Fibroblast of lung (primary cell): ENCODE measurements at regions not wholly inside any gene's neighbourhood (a gene's known extent, or its start where the extent isn't known, plus 50 kb on each side); places are given as distances from the start of the nearest gene placed in this dataset.
"Not testable (repeated sequence)": the region's sequence is repeated elsewhere in the genome, so short reads cannot be mapped to it uniquely, and the experiment has no call there.

Source experiments
- DNase-seq, 2 donors: peaks; one replicate each; pipeline versions ENCODE4 v3.0.0 to v3.0.0-alpha.2; 2010; ENCODE audit warnings: low read depth in 2 of 2
- H2AFZ ChIP-seq: 2 replicates; pipeline ENCODE4 v1.5.1; 2012; ENCODE audit warnings: low read length, control low read depth, inconsistent platforms
- H3K27ac ChIP-seq: 2 replicates; pipeline ENCODE4 v1.5.1; 2011; ENCODE audit warnings: low read length, control low read depth; ENCODE audit not compliant: insufficient read depth
- H3K27me3 ChIP-seq: 2 replicates; pipeline ENCODE4 v1.5.1; 2011; ENCODE audit warnings: mild to moderate bottlenecking, low read length; ENCODE audit not compliant: control insufficient read depth, insufficient read depth
- H3K36me3 ChIP-seq: 2 replicates; pipeline ENCODE4 v1.5.1; 2011; ENCODE audit warnings: low read length; ENCODE audit not compliant: control insufficient read depth, insufficient read depth
- H3K4me1 ChIP-seq: 2 replicates; pipeline ENCODE4 v1.5.1; 2011; ENCODE audit warnings: low read length; ENCODE audit not compliant: control insufficient read depth, insufficient read depth; ENCODE audit errors: extremely low read depth
- H3K4me2 ChIP-seq: 2 replicates; pipeline ENCODE4 v1.5.1; 2011; ENCODE audit warnings: low read length, control low read depth; ENCODE audit not compliant: insufficient read depth; ENCODE audit errors: extremely low read depth
- H3K4me3 ChIP-seq, 4 experiments: fragments of 200-600 bp in 1 of 4; sonication (generic) in 1 of 4; replicated peaks in 1 of 4; 2 replicates each; pipeline ENCODE4 v1.5.1; 2011 to 2016; ENCODE audit warnings: low read length in 4 of 4, low read depth in 3 of 4, mild to moderate bottlenecking in 3 of 4, control low read depth in 2 of 4, inconsistent platforms in 1 of 4, mixed read lengths in 1 of 4; ENCODE audit not compliant: insufficient read depth in 1 of 4; ENCODE audit errors: control extremely low read depth in 1 of 4
- H3K79me2 ChIP-seq: 2 replicates; pipeline ENCODE4 v1.5.1; 2012; ENCODE audit warnings: mild to moderate bottlenecking, low read length, inconsistent platforms; ENCODE audit not compliant: control insufficient read depth, insufficient read depth
- H3K9ac ChIP-seq: 2 replicates; pipeline ENCODE4 v1.5.1; 2011; ENCODE audit warnings: mild to moderate bottlenecking, low read length, control low read depth; ENCODE audit not compliant: insufficient read depth
- H3K9me3 ChIP-seq: 2 replicates; pipeline ENCODE4 v1.5.1; 2012; ENCODE audit warnings: low read depth, low read length; ENCODE audit not compliant: control insufficient read depth, insufficient read depth
- H4K20me1 ChIP-seq: 2 replicates; pipeline ENCODE4 v1.5.1; 2011; ENCODE audit warnings: low read length; ENCODE audit not compliant: control insufficient read depth, insufficient read depth; ENCODE audit errors: extremely low read depth
- EZH2 ChIP-seq: IDR thresholded peaks from 2 replicates; pipeline ENCODE4 v1.5.1; 2012; ENCODE audit warnings: low read length, control low read depth, mild to moderate bottlenecking; ENCODE audit errors: missing control alignments
- TF ChIP-seq, protein P1 (sequence below), 2 donors: IDR thresholded peaks in 1 of 2; conservative IDR thresholded peaks in 1 of 2; 1 replicate in 1 of 2; 2 replicates in 1 of 2; pipeline ENCODE4 v1.5.1; 2011 to 2012; ENCODE audit warnings: low read length in 2 of 2, control low read depth in 1 of 2, inconsistent platforms in 1 of 2, low read depth in 1 of 2, mild to moderate bottlenecking in 1 of 2

GRCh38 chr3:3296979-3297381 is 117.5 kb upstream of the CRBN start:
- TF ChIP-seq, protein P1, sequence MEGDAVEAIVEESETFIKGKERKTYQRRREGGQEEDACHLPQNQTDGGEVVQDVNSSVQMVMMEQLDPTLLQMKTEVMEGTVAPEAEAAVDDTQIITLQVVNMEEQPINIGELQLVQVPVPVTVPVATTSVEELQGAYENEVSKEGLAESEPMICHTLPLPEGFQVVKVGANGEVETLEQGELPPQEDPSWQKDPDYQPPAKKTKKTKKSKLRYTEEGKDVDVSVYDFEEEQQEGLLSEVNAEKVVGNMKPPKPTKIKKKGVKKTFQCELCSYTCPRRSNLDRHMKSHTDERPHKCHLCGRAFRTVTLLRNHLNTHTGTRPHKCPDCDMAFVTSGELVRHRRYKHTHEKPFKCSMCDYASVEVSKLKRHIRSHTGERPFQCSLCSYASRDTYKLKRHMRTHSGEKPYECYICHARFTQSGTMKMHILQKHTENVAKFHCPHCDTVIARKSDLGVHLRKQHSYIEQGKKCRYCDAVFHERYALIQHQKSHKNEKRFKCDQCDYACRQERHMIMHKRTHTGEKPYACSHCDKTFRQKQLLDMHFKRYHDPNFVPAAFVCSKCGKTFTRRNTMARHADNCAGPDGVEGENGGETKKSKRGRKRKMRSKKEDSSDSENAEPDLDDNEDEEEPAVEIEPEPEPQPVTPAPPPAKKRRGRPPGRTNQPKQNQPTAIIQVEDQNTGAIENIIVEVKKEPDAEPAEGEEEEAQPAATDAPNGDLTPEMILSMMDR (conservative IDR thresholded peaks at IDR 0.05 in 1 of 2, IDR thresholded peaks at IDR 0.05 in 1 of 2; ENCODE audit: low read depth in 1 of 2, low read length in 2 of 2): no peak
- no peak for TF ChIP-seq EZH2
- Histone ChIP-seq H3K9ac (no peak overlapping the region), H3K36me3 (no peaks in the 10 kb centered on the region), H4K20me1 (no peaks in the 10 kb centered on the region), H3K79me2 (no peaks in the 10 kb centered on the region), H3K4me3 (no peak overlapping the region), H3K27ac (no peak overlapping the region), H3K4me2 (no peak overlapping the region), H3K27me3 (no peaks in the 10 kb centered on the region), H3K4me1 (no peaks in the 10 kb centered on the region), H3K9me3 (no peaks in the 10 kb centered on the region), H2AFZ (no peak overlapping the region)
- DNase-seq: no peak

DNA sequence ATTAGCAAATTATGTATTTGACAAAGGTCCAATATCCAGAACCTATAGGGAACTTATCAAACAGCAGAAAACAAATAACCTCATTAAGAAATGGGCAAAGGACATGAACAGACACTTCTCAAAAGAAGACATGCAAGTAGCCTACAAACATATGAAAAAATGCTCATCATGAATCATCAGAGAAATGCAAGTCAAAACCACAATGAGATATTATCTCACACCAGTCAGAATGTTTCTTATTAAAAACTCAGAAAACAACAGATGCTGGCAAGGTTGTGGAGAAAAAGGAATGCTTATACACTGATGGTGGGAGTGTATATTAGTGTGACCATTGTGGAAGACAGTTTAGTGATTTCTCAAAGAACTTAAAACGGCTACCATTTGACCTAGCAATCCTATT is 116.1 kb upstream of the CRBN start:
- TF ChIP-seq EZH2: no peak
- TF ChIP-seq, protein P1 (conservative IDR thresholded peaks at IDR 0.05 in 1 of 2, IDR thresholded peaks at IDR 0.05 in 1 of 2; ENCODE audit: low read depth in 1 of 2, low read length in 2 of 2): no peak
- Histone ChIP-seq H3K36me3 (no peaks in the 10 kb centered on the region), H3K27ac (no peak overlapping the region), H2AFZ (no peak overlapping the region), H3K27me3 (no peaks in the 10 kb centered on the region), H3K9ac (no peak overlapping the region), H3K4me2 (no peak overlapping the region), H3K4me1 (no peaks in the 10 kb centered on the region), H3K9me3 (no peaks in the 10 kb centered on the region), H3K4me3 (no peak overlapping the region), H3K79me2 (no peaks in the 10 kb centered on the region), H4K20me1 (no peaks in the 10 kb centered on the region)
- no peak for DNase-seq

GRCh38 chr3:3291756-3292283 is 112.3 kb upstream of the CRBN start:
- not testable (repeated sequence) for H3K4me1 ChIP-seq, H3K79me2 ChIP-seq, H4K20me1 ChIP-seq, H3K9ac ChIP-seq, H2AFZ ChIP-seq, H3K4me3 ChIP-seq, H3K9me3 ChIP-seq, H3K4me2 ChIP-seq, H3K27me3 ChIP-seq, H3K36me3 ChIP-seq, H3K27ac ChIP-seq, DNase-seq
